ENCODE measurements at regions not wholly inside any gene's neighbourhood (a gene's known extent, or its start where the extent isn't known, plus 50 kb on each side); places are given as distances from the start of the nearest gene placed in this dataset.

DNA sequence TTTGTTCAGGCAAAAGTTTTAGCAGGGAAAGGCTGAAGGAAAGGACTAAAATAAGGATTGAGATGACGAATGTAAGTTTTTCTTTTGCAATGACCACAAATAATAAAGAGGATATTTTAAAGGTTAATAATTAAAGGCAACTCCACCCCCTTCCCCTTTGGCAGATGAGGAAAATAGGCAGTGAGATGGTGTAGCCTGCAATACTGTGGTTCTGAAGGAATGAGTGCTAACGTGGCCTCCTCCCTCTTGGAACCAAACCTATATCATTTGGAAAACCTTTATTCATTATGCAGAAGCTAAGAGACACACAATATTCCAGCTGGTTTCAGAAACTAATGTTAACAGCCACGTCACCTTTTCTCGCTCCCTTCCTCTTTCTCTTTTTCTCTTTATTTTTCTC, 70.9 kb upstream of the COL1A2 start:
- H3K4me3 ChIP-seq = no peak overlapping the region
- 80% methylated on average over 4 of the region's 4 CpGs for WGBS
- H3K36me3 ChIP-seq = no peaks in the 10 kb centered on the region
- TF ChIP-seq POLR2AphosphoS5 (IDR thresholded peaks at IDR 0.05) (no peak), EP300 (IDR thresholded peaks at IDR 0.05) (no peak), POLR2A (IDR thresholded peaks at IDR 0.05; ENCODE audit: low read depth) (no peak)
- TF ChIP-seq, protein P1, sequence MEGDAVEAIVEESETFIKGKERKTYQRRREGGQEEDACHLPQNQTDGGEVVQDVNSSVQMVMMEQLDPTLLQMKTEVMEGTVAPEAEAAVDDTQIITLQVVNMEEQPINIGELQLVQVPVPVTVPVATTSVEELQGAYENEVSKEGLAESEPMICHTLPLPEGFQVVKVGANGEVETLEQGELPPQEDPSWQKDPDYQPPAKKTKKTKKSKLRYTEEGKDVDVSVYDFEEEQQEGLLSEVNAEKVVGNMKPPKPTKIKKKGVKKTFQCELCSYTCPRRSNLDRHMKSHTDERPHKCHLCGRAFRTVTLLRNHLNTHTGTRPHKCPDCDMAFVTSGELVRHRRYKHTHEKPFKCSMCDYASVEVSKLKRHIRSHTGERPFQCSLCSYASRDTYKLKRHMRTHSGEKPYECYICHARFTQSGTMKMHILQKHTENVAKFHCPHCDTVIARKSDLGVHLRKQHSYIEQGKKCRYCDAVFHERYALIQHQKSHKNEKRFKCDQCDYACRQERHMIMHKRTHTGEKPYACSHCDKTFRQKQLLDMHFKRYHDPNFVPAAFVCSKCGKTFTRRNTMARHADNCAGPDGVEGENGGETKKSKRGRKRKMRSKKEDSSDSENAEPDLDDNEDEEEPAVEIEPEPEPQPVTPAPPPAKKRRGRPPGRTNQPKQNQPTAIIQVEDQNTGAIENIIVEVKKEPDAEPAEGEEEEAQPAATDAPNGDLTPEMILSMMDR (IDR thresholded peaks at IDR 0.05) = no peak
- peak overlapping the region in 2 of 4 donors; percentile 14 to 28 for H3K27ac ChIP-seq (replicated peaks in 1 of 4)
- intact Hi-C loops (cut with DNase I) = no loop called here
- H3K27me3 ChIP-seq = no peaks in the 10 kb centered on the region
- H3K9me3 ChIP-seq = peaks cover 0 to 8% (median 0%) of the 10 kb centered on the region in 4 donors
- H3K4me1 ChIP-seq = no peaks in the 10 kb centered on the region
- DNase-seq (ENCODE audit: extremely low spot score) = no peak

DNA sequence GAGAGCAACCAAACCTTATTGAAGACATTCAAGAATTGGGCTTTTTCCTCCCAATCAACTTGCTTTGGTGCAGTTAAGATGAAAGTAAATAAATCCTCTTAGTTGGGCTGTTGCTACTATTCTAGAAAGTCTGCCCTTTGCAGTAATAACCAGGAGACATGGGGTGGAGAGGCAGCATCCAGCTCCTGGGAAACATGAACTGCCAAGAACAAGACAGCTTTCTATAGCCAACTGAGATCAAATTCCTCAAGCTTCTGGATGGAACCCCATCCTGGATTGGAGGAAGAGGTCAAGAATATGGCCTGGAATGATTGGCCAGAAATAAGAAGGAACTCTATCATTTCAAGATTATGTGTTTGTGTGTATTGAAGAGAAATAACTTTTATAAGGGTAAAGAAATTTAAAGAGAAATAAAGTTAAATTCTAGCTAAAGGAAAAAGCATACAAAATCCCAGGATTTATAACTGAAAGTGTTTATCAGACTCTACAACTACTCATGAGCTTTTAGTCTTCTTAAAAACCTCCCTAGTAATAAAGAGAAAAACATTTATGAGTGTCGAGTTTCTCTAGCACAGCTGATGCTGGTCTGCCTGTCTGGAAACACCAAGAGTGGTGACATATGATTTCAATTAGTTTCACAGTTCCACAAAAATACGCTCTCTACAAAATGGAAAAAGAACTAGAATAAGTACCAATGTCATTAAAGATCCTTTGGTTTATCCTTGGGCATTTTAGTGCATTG, 70.1 kb upstream of the COL1A2 start:
- Histone ChIP-seq H3K27me3 (no peaks in the 10 kb centered on the region), H3K4me1 (no peaks in the 10 kb centered on the region), H3K9me3 (peaks cover 0 to 8% (median 0%) of the 10 kb centered on the region in 4 donors), H3K27ac (replicated peaks in 1 of 4) (peak overlapping the region in 1 of 4 donors; percentile 28), H3K4me3 (no peak overlapping the region), H3K36me3 (no peaks in the 10 kb centered on the region)
- 69% methylated on average over 2 of the region's 2 CpGs for WGBS
- no peak for DNase-seq (ENCODE audit: extremely low spot score)
- no peak for TF ChIP-seq POLR2AphosphoS5 (IDR thresholded peaks at IDR 0.05)
- TF ChIP-seq POLR2A (IDR thresholded peaks at IDR 0.05; ENCODE audit: low read depth) = no peak
- intact Hi-C loops (cut with DNase I) = no loop called here

DNA sequence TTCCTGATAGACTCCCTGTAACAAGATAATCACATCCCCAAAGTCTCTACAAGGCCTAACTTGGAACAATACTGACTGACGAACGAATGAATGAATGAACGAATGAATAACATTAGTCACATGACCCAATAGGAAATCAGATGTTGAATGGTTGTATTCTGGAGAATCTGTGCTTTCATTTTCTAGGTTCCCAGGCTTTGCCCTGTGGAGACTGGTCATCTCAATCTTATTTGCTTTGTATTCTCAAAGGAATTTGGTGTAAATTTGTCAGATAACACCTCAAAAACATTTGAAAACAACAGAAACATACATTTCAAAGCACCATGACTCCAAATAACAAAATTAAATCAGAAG, 69.6 kb upstream of the COL1A2 start:
- H3K9me3 ChIP-seq = peaks cover 0 to 8% (median 0%) of the 10 kb centered on the region in 4 donors
- no peak overlapping the region for H3K27ac ChIP-seq (replicated peaks in 1 of 4)
- WGBS = 81% methylated on average over 3 of the region's 3 CpGs
- H3K36me3 ChIP-seq = no peaks in the 10 kb centered on the region
- no peak for DNase-seq (ENCODE audit: extremely low spot score)
- no peaks in the 10 kb centered on the region for H3K4me1 ChIP-seq
- H3K4me3 ChIP-seq = no peak overlapping the region
- intact Hi-C loops (cut with DNase I) = no loop called here
- no peak for TF ChIP-seq POLR2A (IDR thresholded peaks at IDR 0.05; ENCODE audit: low read depth)
- TF ChIP-seq, protein P1 (IDR thresholded peaks at IDR 0.05) = no peak
- no peak for TF ChIP-seq EP300 (IDR thresholded peaks at IDR 0.05)
- H3K27me3 ChIP-seq = no peaks in the 10 kb centered on the region

DNA sequence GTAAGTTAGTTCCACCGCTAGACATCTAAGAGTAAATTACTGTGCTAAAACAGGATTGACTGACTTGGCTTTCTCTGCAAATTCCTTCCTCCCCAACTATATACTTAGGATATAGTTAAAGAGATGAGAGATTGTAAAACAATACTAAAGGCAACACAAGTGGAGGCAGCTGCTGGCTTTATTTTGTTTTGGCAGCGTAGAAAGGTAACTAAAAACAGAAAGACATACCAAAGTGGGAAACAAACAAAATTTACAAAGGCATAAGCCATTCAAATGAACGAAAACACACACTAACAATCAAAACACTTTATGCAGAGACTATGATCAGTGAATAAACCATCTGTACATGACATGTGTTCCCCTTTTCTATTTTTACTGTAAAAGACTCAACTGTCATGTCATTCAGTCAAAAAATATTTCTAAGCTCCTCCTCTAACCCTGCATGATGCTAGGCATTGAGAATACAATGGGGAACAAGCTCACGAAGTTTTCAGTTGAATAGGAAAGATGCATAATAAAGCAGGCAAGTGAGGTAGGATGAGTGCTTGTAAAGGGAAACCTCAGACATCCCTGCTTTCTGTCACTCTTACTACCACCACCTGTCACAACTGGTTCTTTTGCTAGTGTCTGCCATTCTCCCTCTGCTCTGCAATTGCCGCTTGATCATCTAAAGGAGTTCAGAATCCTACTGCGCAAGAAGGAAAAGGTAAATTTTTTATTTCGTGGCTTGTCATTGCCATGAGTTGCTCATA, 64.2 kb upstream of the COL1A2 start:
- WGBS = 75% methylated on average over 7 of the region's 7 CpGs
- TF ChIP-seq, protein P1 (IDR thresholded peaks at IDR 0.05) = no peak
- no peak for TF ChIP-seq EP300 (IDR thresholded peaks at IDR 0.05)
- TF ChIP-seq POLR2A (IDR thresholded peaks at IDR 0.05; ENCODE audit: low read depth) = no peak
- no peak for TF ChIP-seq POLR2AphosphoS5 (IDR thresholded peaks at IDR 0.05)
- no peak for DNase-seq (ENCODE audit: extremely low spot score)
- Histone ChIP-seq H3K27ac (replicated peaks in 1 of 4) (no peak overlapping the region), H3K4me3 (no peak overlapping the region), H3K36me3 (no peaks in the 10 kb centered on the region), H3K9me3 (no peaks in the 10 kb centered on the region), H3K4me1 (no peaks in the 10 kb centered on the region), H3K27me3 (no peaks in the 10 kb centered on the region)
- intact Hi-C loops (cut with DNase I) = no loop called here

DNA sequence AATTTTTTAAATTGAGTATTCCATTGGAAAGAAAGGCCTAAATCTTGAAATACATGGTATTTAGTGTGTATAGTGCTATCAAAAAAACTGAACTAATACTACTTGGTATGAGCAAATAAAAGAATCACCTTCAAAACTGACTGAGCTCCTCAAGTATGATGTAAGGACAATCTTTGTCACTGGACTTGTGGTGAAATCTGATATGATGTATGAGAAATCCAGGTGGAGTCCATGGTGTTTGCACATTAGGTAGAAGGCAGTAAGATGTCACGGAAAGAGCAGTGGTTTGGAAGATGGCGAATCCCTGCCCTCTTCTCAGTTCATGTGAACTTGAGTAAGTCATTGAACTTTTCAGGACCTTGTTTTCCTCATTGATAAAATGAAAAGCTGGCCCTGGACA, 62.1 kb upstream of the COL1A2 start:
- Histone ChIP-seq H3K27me3 (no peaks in the 10 kb centered on the region), H3K4me1 (no peaks in the 10 kb centered on the region), H3K27ac (replicated peaks in 1 of 4) (no peak overlapping the region), H3K9me3 (no peaks in the 10 kb centered on the region), H3K4me3 (no peak overlapping the region), H3K36me3 (no peaks in the 10 kb centered on the region)
- TF ChIP-seq EP300 (IDR thresholded peaks at IDR 0.05) (no peak), POLR2AphosphoS5 (IDR thresholded peaks at IDR 0.05) (no peak), POLR2A (IDR thresholded peaks at IDR 0.05; ENCODE audit: low read depth) (no peak)
- TF ChIP-seq, protein P1 (IDR thresholded peaks at IDR 0.05) = no peak
- DNase-seq (ENCODE audit: extremely low spot score) = no peak
- 90% methylated on average over 2 of the region's 2 CpGs for WGBS
- intact Hi-C loops (cut with DNase I) = no loop called here
